ENCODE measurements at regions not wholly inside any gene's neighbourhood (a gene's known extent, or its start where the extent isn't known, plus 50 kb on each side); places are given as distances from the start of the nearest gene placed in this dataset.

- TF ChIP-seq FOXJ3 (CRISPR knock-in tag; IDR thresholded peaks at IDR 0.05; ENCODE audit: borderline replicate concordance) = no peak
- TF ChIP-seq SOX15 (CRISPR knock-in tag; IDR thresholded peaks at IDR 0.05) = no peak
- no peak for TF ChIP-seq MLX (CRISPR knock-in tag; IDR thresholded peaks at IDR 0.05)
- no peak for TF ChIP-seq USF1 (CRISPR knock-in tag; IDR thresholded peaks at IDR 0.05)
- TF ChIP-seq ATF6 (CRISPR knock-in tag; IDR thresholded peaks at IDR 0.05) = no peak
- TF ChIP-seq ZNF416 (CRISPR knock-in tag; IDR thresholded peaks at IDR 0.05) = no peak
- TF ChIP-seq PRRX2 (CRISPR knock-in tag; IDR thresholded peaks at IDR 0.05) = no peak
- TF ChIP-seq NFYB (CRISPR knock-in tag; conservative IDR thresholded peaks at IDR 0.05; ENCODE audit: low read depth) = no peak
- no peak for TF ChIP-seq E2F5 (CRISPR knock-in tag; IDR thresholded peaks at IDR 0.05)
- no peak for TF ChIP-seq CREB1 (CRISPR knock-in tag; IDR thresholded peaks at IDR 0.05)
- TF ChIP-seq NR3C1 (CRISPR knock-in tag; conservative IDR thresholded peaks at IDR 0.05; ENCODE audit: low read depth) = no peak
- TF ChIP-seq ZNF512 (CRISPR knock-in tag; IDR thresholded peaks at IDR 0.05; ENCODE audit: borderline replicate concordance) = no peak
- no peak for TF ChIP-seq OVOL2 (CRISPR knock-in tag; IDR thresholded peaks at IDR 0.05; ENCODE audit: borderline replicate concordance)
- no peak for TF ChIP-seq ZNF671 (CRISPR knock-in tag; IDR thresholded peaks at IDR 0.05)
- ATAC-seq (peak; percentile 39; the same call in 1 of the 2 replicates), DNase-seq (ENCODE audit: low spot score) (no peak)
- Mint-ChIP-seq H3K27ac (no peak overlapping the region), H3K27me3 (ENCODE audit: low read depth) (no peaks in the 10 kb centered on the region), H3K36me3 (peaks cover 7% of the 10 kb centered on the region), H3K4me1 (peaks cover 9% of the 10 kb centered on the region; the same call in 1 of the 2 replicates), H3K4me3 (no peak overlapping the region), H3K9me3 (peaks cover 34% of the 10 kb centered on the region)
- ChIA-PET CTCF (no interaction called here), POLR2A (no interaction called here)
Observed at GRCh38 chr9:19675492-19675891, 113.3 kb downstream of the SLC24A2 start.

- Mint-ChIP-seq H3K4me3 (no peak overlapping the region), H3K4me1 (peaks cover 8% of the 10 kb centered on the region), H3K36me3 (no peaks in the 10 kb centered on the region), H3K27ac (no peak overlapping the region), H3K27me3 (ENCODE audit: low read depth) (no peaks in the 10 kb centered on the region), H3K9me3 (peaks cover 4% of the 10 kb centered on the region; the same call in 1 of the 2 replicates)
- POLR2A ChIA-PET = interaction anchor here (0.6 kb wide), 1 partner anchor 824 kb away, joined by 3 read pairs; no protein-coding TSS in a partner anchor
- TF ChIP-seq PREB (CRISPR knock-in tag; IDR thresholded peaks at IDR 0.05; ENCODE audit: borderline replicate concordance) (no peak), RORB (CRISPR knock-in tag; IDR thresholded peaks at IDR 0.05) (no peak), TEAD1 (CRISPR knock-in tag; IDR thresholded peaks at IDR 0.05) (no peak), TEAD4 (CRISPR knock-in tag; IDR thresholded peaks at IDR 0.05) (no peak), ZNF138 (CRISPR knock-in tag; conservative IDR thresholded peaks at IDR 0.05) (no peak), AR (CRISPR knock-in tag; IDR thresholded peaks at IDR 0.05) (no peak), ESRRA (CRISPR knock-in tag; IDR thresholded peaks at IDR 0.05; ENCODE audit: borderline replicate concordance) (no peak)
- no peak for DNase-seq (ENCODE audit: low spot score)
- no peak for ATAC-seq
- CTCF ChIA-PET = no interaction called here
Observed at GRCh38 chr9:19666575-19666974, 122.3 kb downstream of the SLC24A2 start.

Data from WTC11 (cell line).